ENCODE measurements at regions not wholly inside any gene's neighbourhood (a gene's known extent, or its start where the extent isn't known, plus 50 kb on each side); places are given as distances from the start of the nearest gene placed in this dataset.
"Not testable (repeated sequence)": the region's sequence is repeated elsewhere in the genome, so short reads cannot be mapped to it uniquely, and the experiment has no call there.

DNA sequence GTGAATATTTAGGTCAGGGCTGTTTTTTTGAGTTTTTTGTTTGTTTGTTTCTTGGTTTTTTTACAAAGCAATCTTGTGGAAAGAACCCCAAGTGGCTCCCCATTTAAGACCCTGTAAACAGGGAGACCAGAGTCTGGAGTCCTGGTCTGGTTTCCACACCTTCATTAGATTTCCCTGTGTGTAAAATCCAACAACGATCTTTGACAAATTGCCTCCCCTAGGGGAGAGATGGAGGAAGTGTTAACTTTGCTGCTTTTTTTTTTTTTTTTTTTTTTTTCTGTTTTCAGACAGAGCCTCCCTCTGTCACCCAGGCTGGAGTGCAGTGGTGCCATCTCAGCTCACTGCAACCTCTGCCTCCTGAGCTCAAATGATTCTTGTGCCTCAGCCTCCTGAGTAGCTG lies 77.4 kb downstream of the ART5 start:
- DNase-seq; H3K27ac ChIP-seq; H3K36me3 ChIP-seq (replicated peaks in 1 of 2); H3K4me3 ChIP-seq; H3K4me1 ChIP-seq (replicated peaks in 1 of 2); H3K9me3 ChIP-seq (replicated peaks in 1 of 3); intact Hi-C loops (cut with DNase I); H3K27me3 ChIP-seq: not testable (repeated sequence)
- WGBS, 4 donors, result 0% methylated on average over 1 of the region's 1 CpG
- peak in 1 of 6 experiments; percentile 13 for TF ChIP-seq CTCF (IDR thresholded peaks at IDR 0.05)

DNA sequence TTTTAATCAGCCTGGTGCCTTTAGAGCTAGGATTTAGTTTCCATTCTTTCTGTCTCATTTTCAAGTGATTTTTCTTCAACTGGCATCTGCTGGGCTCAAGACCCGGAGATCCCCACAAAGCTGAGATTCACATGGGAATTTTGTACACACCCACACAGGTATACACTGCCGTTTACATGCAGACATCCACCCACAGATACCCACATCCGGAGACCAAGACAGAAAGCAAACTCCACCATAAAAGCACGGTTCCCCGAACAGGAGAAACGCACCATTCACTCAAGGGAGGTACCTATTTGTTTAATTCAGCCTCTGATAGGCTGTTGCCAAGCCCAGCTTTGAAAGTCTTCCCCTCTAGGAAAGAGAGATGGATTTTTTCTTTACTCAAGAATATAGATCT lies 87.2 kb downstream of the ART5 start:
- DNase-seq; H3K4me1 ChIP-seq (replicated peaks in 1 of 2); H3K9me3 ChIP-seq (replicated peaks in 1 of 3); H3K4me3 ChIP-seq; H3K27me3 ChIP-seq; H3K27ac ChIP-seq; H3K36me3 ChIP-seq (replicated peaks in 1 of 2); intact Hi-C loops (cut with DNase I): not testable (repeated sequence)
- 58 to 62% (median 60%) methylated on average over 6 of the region's 6 CpGs for WGBS, 4 donors

DNA sequence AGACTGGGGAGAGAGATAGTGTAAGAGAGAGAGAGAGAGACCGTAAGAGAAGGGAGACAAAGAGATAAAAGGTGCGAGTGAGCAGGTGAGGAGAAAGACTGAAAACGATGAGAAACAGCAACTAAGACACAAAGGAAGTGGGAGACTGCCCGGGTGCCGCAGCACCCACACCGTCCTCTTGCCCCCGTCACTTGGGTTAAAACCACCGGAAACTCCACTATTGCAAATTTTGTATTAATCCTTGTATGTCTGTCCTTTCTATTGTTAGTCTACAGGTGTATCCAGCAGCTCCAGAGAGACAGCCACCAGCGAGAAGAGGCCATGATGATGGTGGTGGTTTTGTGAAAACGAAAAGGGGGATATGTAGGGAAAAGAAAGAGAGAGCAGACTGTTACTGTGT lies 96.8 kb downstream of the ART5 start:
- intact Hi-C loops (cut with DNase I); H3K4me1 ChIP-seq (replicated peaks in 1 of 2); H3K9me3 ChIP-seq (replicated peaks in 1 of 3); DNase-seq; H3K36me3 ChIP-seq (replicated peaks in 1 of 2); H3K27ac ChIP-seq; H3K4me3 ChIP-seq; H3K27me3 ChIP-seq: not testable (repeated sequence)
- 79 to 86% (median 84%) methylated on average over 10 of the region's 10 CpGs for WGBS, 4 donors

GRCh38 chr11:3538220-3538619 lies 103.6 kb downstream of the ART5 start:
- H3K4me3 ChIP-seq; H3K9me3 ChIP-seq (replicated peaks in 1 of 3); intact Hi-C loops (cut with DNase I); H3K4me1 ChIP-seq (replicated peaks in 1 of 2); DNase-seq; H3K27ac ChIP-seq; H3K27me3 ChIP-seq; H3K36me3 ChIP-seq (replicated peaks in 1 of 2): not testable (repeated sequence)
- 94 to 100% (median 100%) methylated on average over 1 of the region's 1 CpG for WGBS, 4 donors

GRCh38 chr11:3537254-3537653 lies 104.5 kb downstream of the ART5 start:
- H3K4me3 ChIP-seq; H3K36me3 ChIP-seq (replicated peaks in 1 of 2); H3K9me3 ChIP-seq (replicated peaks in 1 of 3); H3K4me1 ChIP-seq (replicated peaks in 1 of 2); intact Hi-C loops (cut with DNase I); H3K27ac ChIP-seq; H3K27me3 ChIP-seq; DNase-seq: not testable (repeated sequence)
- WGBS, 4 donors, result 44 to 60% (median 55%) methylated on average over 2 to 4 of the region's 4 CpGs

GRCh38 chr11:3532958-3533357 lies 108.8 kb downstream of the ART5 start:
- H3K27me3 ChIP-seq; DNase-seq; H3K4me3 ChIP-seq; H3K9me3 ChIP-seq (replicated peaks in 1 of 3); intact Hi-C loops (cut with DNase I); H3K4me1 ChIP-seq (replicated peaks in 1 of 2); H3K36me3 ChIP-seq (replicated peaks in 1 of 2); H3K27ac ChIP-seq: not testable (repeated sequence)
- 67 to 100% (median 80%) methylated on average over 1 of the region's 1 CpG for WGBS, 4 donors

- H3K4me3 ChIP-seq; DNase-seq; H3K27ac ChIP-seq; intact Hi-C loops (cut with DNase I); H3K36me3 ChIP-seq (replicated peaks in 1 of 2); H3K27me3 ChIP-seq; H3K9me3 ChIP-seq (replicated peaks in 1 of 3); H3K4me1 ChIP-seq (replicated peaks in 1 of 2): not testable (repeated sequence)
- WGBS, 4 donors, result 75 to 86% (median 84%) methylated on average over 3 to 5 of the region's 5 CpGs
Observed at GRCh38 chr11:3531280-3531679, 110.5 kb downstream of the ART5 start.

GRCh38 chr11:3523567-3523966 lies 118.2 kb downstream of the ART5 start:
- H3K4me3 ChIP-seq; intact Hi-C loops (cut with DNase I); H3K27ac ChIP-seq; DNase-seq; H3K4me1 ChIP-seq (replicated peaks in 1 of 2); H3K27me3 ChIP-seq; H3K36me3 ChIP-seq (replicated peaks in 1 of 2); H3K9me3 ChIP-seq (replicated peaks in 1 of 3): not testable (repeated sequence)

GRCh38 chr11:3520905-3521304 lies 120.9 kb downstream of the ART5 start:
- DNase-seq; H3K36me3 ChIP-seq (replicated peaks in 1 of 2); H3K27ac ChIP-seq; H3K4me3 ChIP-seq; intact Hi-C loops (cut with DNase I); H3K27me3 ChIP-seq; H3K9me3 ChIP-seq (replicated peaks in 1 of 3); H3K4me1 ChIP-seq (replicated peaks in 1 of 2): not testable (repeated sequence)

- H3K36me3 ChIP-seq (replicated peaks in 1 of 2); H3K27ac ChIP-seq; intact Hi-C loops (cut with DNase I); H3K4me3 ChIP-seq; H3K4me1 ChIP-seq (replicated peaks in 1 of 2); DNase-seq; H3K27me3 ChIP-seq; H3K9me3 ChIP-seq (replicated peaks in 1 of 3): not testable (repeated sequence)
- 73 to 81% (median 75%) methylated on average over 5 of the region's 5 CpGs for WGBS, 4 donors
Observed at GRCh38 chr11:3519841-3520240, 122.0 kb downstream of the ART5 start.

GRCh38 chr11:3516934-3517567 lies 124.7 kb downstream of the ART5 start:
- H3K4me3 ChIP-seq; H3K27ac ChIP-seq; H3K36me3 ChIP-seq (replicated peaks in 1 of 2); DNase-seq; H3K27me3 ChIP-seq; H3K9me3 ChIP-seq (replicated peaks in 1 of 3); H3K4me1 ChIP-seq (replicated peaks in 1 of 2); intact Hi-C loops (cut with DNase I): not testable (repeated sequence)
- WGBS, 4 donors, result 77 to 87% (median 83%) methylated on average over 4 of the region's 4 CpGs
